GM21360 (cell line): ENCODE measurements at regions not wholly inside any gene's neighbourhood (a gene's known extent, or its start where the extent isn't known, plus 50 kb on each side); places are given as distances from the start of the nearest gene placed in this dataset.
"Not testable (repeated sequence)": the region's sequence is repeated elsewhere in the genome, so short reads cannot be mapped to it uniquely, and the experiment has no call there.

Experiments
- ATAC-seq: cut with Tn5 transposase; IDR thresholded peaks from one replicate; pipeline ENCODE4 v1.9.1; 2021; ENCODE audit warnings: mild to moderate bottlenecking, moderate library complexity; ENCODE audit not compliant: unreplicated experiment

GRCh38 chr2:226532976-226533375, 266.6 kb downstream of the IRS1 start:
- ATAC-seq: not testable (repeated sequence)

GRCh38 chr2:226531061-226531810, 268.4 kb downstream of the IRS1 start:
- no peak for ATAC-seq

- no peak for ATAC-seq
These were observed 270.1 kb downstream of the IRS1 start for GRCh38 chr2:226529556-226529955.

DNA sequence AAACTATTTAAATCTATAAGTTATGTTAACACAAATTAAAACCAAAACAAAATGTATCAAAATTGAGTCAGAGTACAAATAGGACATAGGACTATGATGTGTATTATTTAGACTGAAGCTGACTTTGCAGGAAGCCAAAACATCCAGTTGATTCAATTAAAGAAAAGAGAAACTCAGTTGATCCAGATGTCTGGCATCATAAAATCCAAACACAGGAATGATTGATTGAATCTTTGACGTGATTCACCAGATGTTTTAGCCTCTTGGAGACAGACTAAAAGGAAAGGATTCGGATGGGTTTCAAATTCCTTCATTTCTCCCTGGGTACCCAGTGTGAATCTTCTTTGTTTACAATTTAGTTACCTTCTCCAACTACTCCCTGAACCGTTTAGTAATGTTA, 272.9 kb downstream of the IRS1 start:
- no peak for ATAC-seq

- no peak for ATAC-seq
These were observed 275.2 kb downstream of the IRS1 start for GRCh38 chr2:226524381-226524843.

DNA sequence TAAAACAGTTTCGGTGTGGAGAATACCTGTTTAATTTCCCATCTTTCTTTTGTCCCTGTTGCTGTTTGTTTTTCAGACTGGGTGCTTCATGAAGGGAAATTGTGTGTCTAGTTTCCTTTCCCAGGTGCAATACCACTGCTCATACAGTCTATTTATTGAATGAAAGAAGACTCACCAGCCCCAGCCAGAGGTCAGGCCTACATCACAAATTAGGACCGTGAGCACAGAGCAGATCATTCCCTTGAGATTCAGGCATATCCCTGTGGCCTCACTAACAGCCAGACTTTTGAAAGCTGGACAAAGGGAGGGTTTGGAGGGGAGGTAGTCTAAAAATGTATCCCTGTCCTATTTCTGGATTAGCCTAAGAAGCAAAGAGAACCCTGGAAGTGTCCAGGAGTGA, 278.9 kb downstream of the IRS1 start:
- ATAC-seq: no peak

- no peak for ATAC-seq
These were observed 284.1 kb downstream of the IRS1 start for GRCh38 chr2:226515344-226516055.

GRCh38 chr2:226514895-226515294, 284.7 kb downstream of the IRS1 start:
- ATAC-seq: no peak

DNA sequence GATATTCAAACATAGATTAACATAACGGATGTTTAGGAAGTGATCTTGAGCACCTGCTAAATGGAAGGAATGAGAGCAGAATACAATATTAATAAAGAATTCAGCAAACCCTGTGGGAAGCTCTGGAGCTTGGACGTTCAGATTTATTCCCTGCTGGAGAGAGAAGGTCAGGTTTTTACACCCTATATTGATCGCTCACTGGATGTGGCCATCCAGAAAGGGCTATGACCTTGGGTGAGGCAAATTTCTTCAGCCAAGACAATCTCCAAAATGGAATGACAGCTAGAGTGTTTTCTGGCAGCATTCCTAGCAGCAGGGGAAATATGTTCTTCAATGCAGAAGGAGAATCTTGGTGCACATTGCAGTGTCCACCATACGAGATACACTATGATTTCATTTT, 288.3 kb downstream of the IRS1 start:
- no peak for ATAC-seq

- ATAC-seq: no peak
These were observed 290.9 kb downstream of the IRS1 start for GRCh38 chr2:226508683-226509082.

GRCh38 chr2:226508005-226508404, 291.6 kb downstream of the IRS1 start:
- ATAC-seq: no peak

DNA sequence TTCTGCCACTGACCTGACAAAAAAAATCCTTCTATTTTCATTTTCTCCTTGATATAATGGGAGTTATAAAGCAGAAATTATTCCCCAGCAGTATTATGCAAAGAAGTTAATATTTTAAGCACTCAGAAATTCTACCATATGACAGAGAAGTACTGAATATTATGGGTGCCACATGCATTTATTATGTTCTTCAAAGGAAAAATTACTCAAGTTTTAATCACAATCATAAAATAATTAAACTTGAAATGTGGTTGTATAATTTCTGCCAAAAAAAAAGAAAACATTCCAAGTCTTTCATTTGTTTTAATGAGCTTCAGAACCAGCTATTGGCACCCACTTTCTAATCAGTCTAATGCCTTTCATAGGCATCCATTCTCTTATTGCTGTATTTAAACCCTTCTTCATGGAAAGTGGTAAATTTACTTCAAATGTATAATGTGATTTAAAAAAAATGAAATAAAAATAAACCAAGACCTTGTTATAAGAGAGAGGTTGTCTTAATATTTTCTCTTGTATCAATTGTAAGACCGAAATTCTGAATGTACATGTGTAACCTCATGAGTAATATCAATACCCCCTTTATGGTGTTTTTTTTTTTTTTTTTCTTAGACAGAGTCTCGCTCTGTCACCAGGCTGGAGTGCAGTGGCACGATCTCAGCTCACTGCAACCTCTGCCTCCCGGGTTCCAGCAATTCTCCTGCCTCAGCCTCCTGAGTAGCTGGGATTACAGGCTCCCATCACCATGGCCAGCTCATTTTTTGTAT, 302.3 kb downstream of the IRS1 start:
- no peak for ATAC-seq

DNA sequence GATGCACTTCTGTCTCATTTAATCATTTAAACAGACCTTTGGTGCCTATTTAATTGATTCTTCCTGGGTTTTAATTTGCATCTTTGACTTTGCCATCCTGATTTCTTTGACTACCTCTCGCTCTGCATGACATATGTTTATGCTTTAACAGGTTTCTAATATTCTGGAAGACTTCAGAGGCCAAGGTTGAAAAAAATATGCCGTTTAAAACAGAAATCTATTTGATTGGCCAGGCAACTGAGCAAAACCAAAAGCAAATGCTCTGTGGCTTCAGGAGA, 303.4 kb downstream of the IRS1 start:
- ATAC-seq: no peak

DNA sequence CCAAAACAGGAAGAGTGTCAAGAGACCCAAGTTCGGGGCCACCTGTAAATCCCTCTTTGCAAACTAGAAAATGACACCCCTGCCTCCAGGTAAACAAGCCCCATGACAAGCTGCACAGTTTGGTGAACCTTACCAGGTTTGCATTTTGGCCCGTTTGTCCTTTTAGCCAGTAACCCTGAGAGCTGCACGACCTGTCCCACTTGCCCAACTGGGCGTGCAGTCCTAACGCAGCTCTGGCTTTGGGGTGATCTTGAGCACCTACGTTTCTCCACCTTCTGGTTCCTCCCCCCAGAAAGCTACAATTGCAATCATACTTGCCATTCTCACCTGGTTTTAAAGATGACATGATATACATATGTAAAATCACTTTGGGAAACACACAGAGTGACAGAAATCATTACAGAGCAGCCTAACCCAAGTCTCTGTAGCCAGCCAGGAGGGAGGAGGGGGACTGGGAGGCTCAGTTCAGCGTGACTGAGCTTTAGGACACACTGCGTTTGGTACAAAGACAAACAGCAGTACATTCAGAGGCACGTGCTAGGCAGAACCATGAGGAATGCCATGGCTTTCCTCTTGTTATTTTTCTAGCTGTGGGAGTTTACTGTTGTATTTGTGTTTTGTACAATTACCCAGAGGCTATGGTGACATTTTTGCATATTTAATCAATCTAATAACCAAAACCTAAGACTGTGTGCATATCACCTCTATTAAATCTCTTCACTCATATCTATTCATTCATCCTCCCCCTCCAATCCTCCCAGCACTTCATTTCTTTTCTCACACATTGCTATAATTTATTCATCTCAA, 304.0 kb downstream of the IRS1 start:
- no peak for ATAC-seq

DNA sequence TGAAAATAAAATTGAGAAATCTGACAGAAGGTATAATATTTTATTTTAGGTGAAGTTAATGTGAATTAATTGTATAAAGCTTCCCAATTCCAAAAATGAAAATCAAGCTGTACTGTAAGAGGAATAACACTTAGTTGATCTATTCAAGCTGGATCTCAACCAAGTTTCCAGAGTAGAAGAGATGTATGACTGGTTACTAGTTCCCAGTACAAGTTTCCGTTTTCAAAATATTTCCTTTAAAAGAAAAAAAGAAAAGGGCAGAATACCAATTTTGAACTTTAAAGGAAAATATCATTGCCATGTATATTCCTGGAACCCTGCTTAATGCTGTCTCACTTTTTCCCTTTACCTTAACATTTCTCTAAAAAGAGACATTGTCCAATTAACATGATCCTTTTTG, 308.5 kb downstream of the IRS1 start:
- no peak for ATAC-seq

DNA sequence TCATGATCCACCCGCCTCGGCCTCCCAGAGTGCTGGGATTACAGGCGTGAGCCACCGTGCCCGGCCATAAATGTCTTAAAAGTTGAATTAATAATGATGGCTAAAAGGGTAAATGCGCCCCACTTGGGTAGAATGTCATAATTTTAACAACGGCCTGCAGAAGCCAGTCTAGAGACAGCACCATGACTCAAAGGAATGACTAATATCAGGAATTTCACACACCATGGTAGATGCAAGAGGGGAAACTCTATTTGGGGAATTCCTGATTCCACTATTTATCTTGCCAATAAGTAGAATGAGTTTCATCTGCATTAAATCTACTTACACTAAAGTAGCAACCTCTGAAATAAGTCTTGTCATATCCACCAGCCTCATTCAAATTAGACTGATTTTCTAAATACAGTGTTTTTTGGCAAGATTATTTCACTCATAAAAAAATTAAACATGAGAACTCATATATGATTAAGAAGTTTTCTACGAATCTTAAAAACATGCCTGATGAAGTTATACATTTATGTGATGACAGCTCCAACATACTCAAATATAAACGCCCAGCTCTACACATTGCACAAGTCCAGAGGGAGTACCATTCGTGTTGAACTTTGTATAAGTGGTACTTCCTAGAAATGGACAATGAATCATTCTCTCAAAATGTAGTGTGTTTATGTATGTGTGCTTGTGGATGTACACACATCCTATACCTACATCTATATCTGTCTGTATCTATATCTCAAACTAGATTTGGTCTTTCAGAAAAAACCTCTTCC, 309.7 kb downstream of the IRS1 start:
- peak; percentile 76 for ATAC-seq

- ATAC-seq: peak; percentile 49
These were observed 311.6 kb downstream of the IRS1 start for GRCh38 chr2:226488034-226488433.

GRCh38 chr2:226487573-226487972, 312.0 kb downstream of the IRS1 start:
- ATAC-seq: no peak

DNA sequence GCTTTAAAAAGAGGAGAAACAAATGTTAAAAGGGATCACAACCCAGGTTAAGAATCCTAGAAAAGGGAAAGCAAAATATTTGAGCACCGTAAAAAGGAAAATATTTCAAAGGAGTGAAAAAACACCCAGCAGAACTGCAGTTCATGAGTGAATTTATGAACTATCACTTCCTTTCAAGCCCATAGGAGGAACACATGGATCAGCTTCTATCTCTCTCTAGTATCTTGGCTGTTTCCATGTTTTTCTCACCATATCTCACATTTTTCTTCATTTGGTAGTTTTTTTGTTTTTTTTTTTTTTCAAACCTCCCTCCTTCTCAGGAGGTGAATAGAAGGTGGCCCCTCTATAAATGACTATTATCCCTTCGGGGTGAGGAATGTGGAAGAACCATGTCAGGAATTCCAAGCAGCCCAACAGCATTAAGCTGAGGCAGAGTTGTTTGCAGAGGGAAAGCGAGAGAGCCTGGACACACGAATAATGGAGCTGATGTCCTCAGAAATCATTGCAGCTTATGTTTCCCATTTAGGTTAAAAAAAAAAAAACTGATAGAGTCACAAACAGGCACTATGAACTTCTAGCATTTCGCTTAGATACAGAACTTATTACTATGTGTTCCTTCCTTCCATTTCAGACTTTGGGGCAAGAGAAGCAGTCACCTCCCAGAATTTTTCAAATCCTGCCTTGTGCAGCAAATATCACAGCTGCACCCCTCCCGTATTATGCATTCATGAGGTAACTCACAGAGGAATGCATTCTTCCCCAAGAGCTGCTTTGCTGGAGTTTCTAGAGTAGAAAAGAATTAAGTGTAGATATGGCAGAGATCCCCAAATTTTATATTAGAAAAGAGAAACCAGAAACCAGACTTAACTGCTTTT, 315.6 kb downstream of the IRS1 start:
- ATAC-seq: no peak
